Uterus (tissue), 3 donors: ENCODE measurements at regions not wholly inside any gene's neighbourhood (a gene's known extent, or its start where the extent isn't known, plus 50 kb on each side); places are given as distances from the start of the nearest gene placed in this dataset.

Experiments
- DNase-seq, 2 donors: peaks; one replicate each; pipeline ENCODE4 v3.0.0-alpha.2; 2019 to 2020
- H3K27ac ChIP-seq, 2 donors: fragments of 200-600 bp; sonication (generic); 1 replicate in 1 of 2; 2 replicates in 1 of 2; pipeline ENCODE4 v1.5.1; 2016 to 2018
- H3K27me3 ChIP-seq, 2 donors: fragments of 200-600 bp; sonication (generic); one replicate each; pipeline ENCODE4 v1.5.1; 2018 to 2019; ENCODE audit warnings: control low read depth in 1 of 2
- H3K36me3 ChIP-seq, 2 donors: fragments of 200-600 bp; sonication (generic); one replicate each; pipeline ENCODE4 v1.5.1; 2019; ENCODE audit warnings: control low read depth in 1 of 2
- H3K4me1 ChIP-seq, 2 donors: fragments of 200-600 bp; sonication (generic); one replicate each; pipeline ENCODE4 v1.5.1; 2018 to 2019; ENCODE audit warnings: control low read depth in 1 of 2
- H3K4me3 ChIP-seq, 2 donors: fragments of 200-600 bp; sonication (generic); 1 replicate in 1 of 2; 2 replicates in 1 of 2; pipeline ENCODE4 v1.5.1; 2018 to 2019; ENCODE audit warnings: mild to moderate bottlenecking in 1 of 2
- H3K9me3 ChIP-seq, 2 donors: fragments of 200-600 bp; sonication (generic); one replicate each; pipeline ENCODE4 v1.5.1; 2019; ENCODE audit warnings: control low read depth in 1 of 2
- POLR2A ChIP-seq, 2 donors: fragments of 450-650 bp; IDR thresholded peaks; one replicate each; pipeline ENCODE4 v1.6.1; 2016; ENCODE audit warnings: antibody characterized with exemption in 2 of 2, mild to moderate bottlenecking in 1 of 2, moderate library complexity in 1 of 2
- intact Hi-C: fragments of 100-400 bp; cut with DNase I; formaldehyde crosslinking; loops from one replicate; pipeline ENCODE4 v1.15.1; 2023; ENCODE audit warnings: low total_unique reads
- TF ChIP-seq, protein P1 (sequence below), 4 experiments: fragments of 200-600 bp in 2 of 4; fragments of 450-650 bp in 2 of 4; sonication (generic) in 2 of 4; IDR thresholded peaks; one replicate each; pipeline ENCODE4 v1.5.1; 2016 to 2019; ENCODE audit warnings: antibody characterized with exemption in 4 of 4, mild to moderate bottlenecking in 2 of 4, moderate library complexity in 1 of 4
- donor health status: DM: yes; HTN: yes; CAD: no.

DNA sequence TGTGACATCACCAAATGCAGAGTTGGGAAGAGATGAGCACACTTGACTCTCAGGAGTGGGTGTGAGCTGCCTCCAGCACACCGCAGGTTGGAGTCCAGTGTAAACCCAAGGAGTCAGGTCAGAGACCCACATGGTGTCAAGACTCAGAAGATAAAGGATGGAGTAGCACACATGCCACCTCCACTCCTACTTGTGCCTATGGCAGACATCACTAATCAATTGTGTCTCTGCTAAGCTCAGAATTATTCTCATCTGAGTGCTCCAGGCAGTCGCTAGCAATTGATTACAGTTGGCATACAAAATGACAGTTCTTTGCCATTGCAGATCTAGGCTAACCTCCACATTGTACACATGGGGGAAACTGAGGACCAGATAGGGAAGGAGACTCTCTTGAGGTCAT is 187.1 kb downstream of the RPS24 start:
- Histone ChIP-seq H3K4me3 (no peak overlapping the region), H3K4me1 (peaks cover 3 to 9% of the 10 kb centered on the region in 2 donors), H3K27me3 (no peaks in the 10 kb centered on the region), H3K36me3 (no peaks in the 10 kb centered on the region), H3K9me3 (no peaks in the 10 kb centered on the region), H3K27ac (no peak overlapping the region)
- DNase-seq = no peak
- intact Hi-C loops = no loop called here
- TF ChIP-seq, protein P1, sequence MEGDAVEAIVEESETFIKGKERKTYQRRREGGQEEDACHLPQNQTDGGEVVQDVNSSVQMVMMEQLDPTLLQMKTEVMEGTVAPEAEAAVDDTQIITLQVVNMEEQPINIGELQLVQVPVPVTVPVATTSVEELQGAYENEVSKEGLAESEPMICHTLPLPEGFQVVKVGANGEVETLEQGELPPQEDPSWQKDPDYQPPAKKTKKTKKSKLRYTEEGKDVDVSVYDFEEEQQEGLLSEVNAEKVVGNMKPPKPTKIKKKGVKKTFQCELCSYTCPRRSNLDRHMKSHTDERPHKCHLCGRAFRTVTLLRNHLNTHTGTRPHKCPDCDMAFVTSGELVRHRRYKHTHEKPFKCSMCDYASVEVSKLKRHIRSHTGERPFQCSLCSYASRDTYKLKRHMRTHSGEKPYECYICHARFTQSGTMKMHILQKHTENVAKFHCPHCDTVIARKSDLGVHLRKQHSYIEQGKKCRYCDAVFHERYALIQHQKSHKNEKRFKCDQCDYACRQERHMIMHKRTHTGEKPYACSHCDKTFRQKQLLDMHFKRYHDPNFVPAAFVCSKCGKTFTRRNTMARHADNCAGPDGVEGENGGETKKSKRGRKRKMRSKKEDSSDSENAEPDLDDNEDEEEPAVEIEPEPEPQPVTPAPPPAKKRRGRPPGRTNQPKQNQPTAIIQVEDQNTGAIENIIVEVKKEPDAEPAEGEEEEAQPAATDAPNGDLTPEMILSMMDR (IDR thresholded peaks at IDR 0.05) = no peak
- no peak for TF ChIP-seq POLR2A (IDR thresholded peaks at IDR 0.05)

DNA sequence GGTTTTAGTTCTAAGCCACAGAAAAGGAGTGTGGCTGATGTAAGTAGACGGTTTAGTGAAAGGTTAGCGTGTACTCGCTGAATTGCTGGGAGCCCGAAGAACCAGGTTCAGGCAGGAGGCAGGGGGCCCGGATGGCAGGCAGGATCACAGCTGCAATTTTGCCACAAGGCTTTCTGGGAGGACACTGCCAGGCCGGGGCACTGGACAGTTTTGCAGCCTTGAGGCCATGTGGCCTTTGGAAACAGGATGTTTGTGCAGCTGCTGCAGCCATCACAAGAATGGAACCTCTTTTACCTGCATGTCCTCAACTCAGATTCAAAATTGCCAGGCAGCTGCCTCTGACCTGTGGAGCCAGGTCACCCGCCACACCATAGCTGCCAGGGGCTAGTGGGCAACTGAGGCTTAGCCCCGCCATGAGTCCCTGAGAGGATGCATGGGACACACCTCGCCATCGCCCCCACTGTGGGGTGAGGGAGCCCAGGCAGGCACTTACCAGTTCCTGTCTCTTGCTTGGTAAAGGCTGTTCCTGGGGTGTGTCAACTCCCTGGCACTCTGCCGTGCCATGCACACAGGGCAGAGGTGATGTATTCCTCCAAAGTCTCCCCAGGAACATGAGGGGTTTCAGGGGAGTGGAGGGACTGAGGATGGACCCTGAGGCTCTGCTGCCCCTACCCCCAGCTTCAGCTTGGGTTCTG is 188.6 kb downstream of the RPS24 start:
- H3K27me3 ChIP-seq = no peaks in the 10 kb centered on the region
- H3K9me3 ChIP-seq = no peaks in the 10 kb centered on the region
- no peaks in the 10 kb centered on the region for H3K4me1 ChIP-seq
- no peak for DNase-seq
- H3K4me3 ChIP-seq = no peak overlapping the region
- H3K27ac ChIP-seq = no peak overlapping the region
- TF ChIP-seq, protein P1 (IDR thresholded peaks at IDR 0.05) = no peak
- TF ChIP-seq POLR2A (IDR thresholded peaks at IDR 0.05) = no peak
- intact Hi-C loops = no loop called here
- no peaks in the 10 kb centered on the region for H3K36me3 ChIP-seq

DNA sequence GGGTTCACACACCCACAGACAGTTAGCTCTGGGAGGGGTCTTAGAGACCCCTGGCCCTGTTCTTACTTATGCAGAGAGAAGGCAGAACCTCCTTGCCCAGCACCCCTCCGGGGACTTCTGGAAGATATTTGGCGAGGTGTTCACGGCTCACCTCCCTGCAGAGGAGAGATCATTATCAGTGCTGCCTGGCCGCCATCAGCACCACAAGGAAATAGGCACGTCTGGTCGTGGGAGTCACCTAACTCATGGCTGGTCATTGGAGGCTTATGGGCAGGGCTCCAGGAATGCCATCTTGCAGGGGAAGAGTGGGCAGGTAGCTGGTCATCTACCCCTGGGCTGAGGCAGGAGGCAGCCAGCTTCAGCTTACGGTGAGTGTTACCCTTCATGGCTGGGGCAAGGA is 189.4 kb downstream of the RPS24 start:
- Histone ChIP-seq H3K9me3 (no peaks in the 10 kb centered on the region), H3K27me3 (no peaks in the 10 kb centered on the region), H3K4me3 (no peak overlapping the region), H3K4me1 (no peaks in the 10 kb centered on the region), H3K27ac (no peak overlapping the region), H3K36me3 (no peaks in the 10 kb centered on the region)
- no peak for DNase-seq
- TF ChIP-seq, protein P1 (IDR thresholded peaks at IDR 0.05) = no peak
- TF ChIP-seq POLR2A (IDR thresholded peaks at IDR 0.05) = no peak
- intact Hi-C loops = no loop called here

DNA sequence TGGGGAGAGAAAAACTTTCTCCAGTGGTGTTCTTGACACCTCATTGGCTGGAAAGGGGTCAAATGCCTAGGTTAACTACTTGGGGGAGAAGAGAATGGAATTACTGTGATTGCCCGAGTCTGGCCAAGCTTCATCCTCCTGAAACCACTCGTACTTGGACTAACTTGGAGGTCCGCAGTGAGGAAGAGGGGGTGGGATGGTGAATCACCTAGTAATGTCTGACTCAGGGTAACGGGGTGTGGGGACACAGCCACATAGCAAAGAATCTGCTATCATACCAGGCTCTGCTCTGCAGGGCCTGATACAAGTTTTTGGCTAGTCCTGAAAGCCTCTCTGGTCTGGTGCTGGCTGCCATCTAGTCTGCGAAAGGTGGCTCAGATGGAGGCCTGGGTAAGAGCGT is 190.9 kb downstream of the RPS24 start:
- Histone ChIP-seq H3K27me3 (no peaks in the 10 kb centered on the region), H3K4me3 (no peak overlapping the region), H3K27ac (no peak overlapping the region), H3K9me3 (no peaks in the 10 kb centered on the region), H3K36me3 (no peaks in the 10 kb centered on the region), H3K4me1 (no peaks in the 10 kb centered on the region)
- no peak for DNase-seq
- intact Hi-C loops = no loop called here
- TF ChIP-seq POLR2A (IDR thresholded peaks at IDR 0.05) = no peak
- TF ChIP-seq, protein P1 (IDR thresholded peaks at IDR 0.05) = no peak

DNA sequence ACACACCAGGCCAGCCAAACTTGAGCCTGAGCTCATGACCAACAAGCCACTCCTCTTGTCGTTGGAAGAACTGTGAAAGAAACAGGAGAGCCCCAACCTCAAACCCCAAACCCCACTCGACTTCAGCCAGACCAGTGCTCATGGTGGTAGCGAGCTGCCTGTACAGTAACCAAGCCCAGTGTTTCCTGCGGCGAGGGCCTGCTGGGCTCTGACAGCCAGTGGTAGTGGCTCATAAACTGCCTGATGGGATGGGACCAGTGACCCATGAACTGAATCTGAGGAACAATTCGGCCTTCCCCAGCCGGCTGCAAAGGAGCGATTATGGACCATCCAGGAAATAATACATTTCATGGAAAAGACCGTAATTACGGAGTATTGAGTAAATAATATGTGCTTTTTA is 191.9 kb downstream of the RPS24 start:
- Histone ChIP-seq H3K4me3 (no peak overlapping the region), H3K27ac (no peak overlapping the region), H3K27me3 (no peaks in the 10 kb centered on the region), H3K36me3 (no peaks in the 10 kb centered on the region), H3K4me1 (no peaks in the 10 kb centered on the region), H3K9me3 (no peaks in the 10 kb centered on the region)
- DNase-seq = no peak
- intact Hi-C loops = no loop called here
- no peak for TF ChIP-seq POLR2A (IDR thresholded peaks at IDR 0.05)
- TF ChIP-seq, protein P1 (IDR thresholded peaks at IDR 0.05) = no peak
